B cell (primary cell): ENCODE measurements at regions not wholly inside any gene's neighbourhood (a gene's known extent, or its start where the extent isn't known, plus 50 kb on each side); places are given as distances from the start of the nearest gene placed in this dataset.

Experiments used
- ATAC-seq: fragments of 200-7000 bp; cut with Tn5 transposase; one replicate; pipeline ENCODE4 v1.10.0; 2021; ENCODE audit warnings: low read depth, mild to moderate bottlenecking, moderate number of reproducible peaks, moderate library complexity
- CTCF ChIA-PET: fragments of 350-600 bp; sonication (Branson Sonifier 250); formaldehyde crosslinking; loops from one replicate; lab custom pipeline; 2021; ENCODE audit warnings: antibody characterized with exemption, inconsistent platforms; lab: Charles Lee
- POLR2A ChIA-PET: fragments of 350-600 bp; sonication (Branson Sonifier 250); formaldehyde crosslinking; loops from one replicate; lab custom pipeline; 2021; ENCODE audit warnings: antibody characterized with exemption; lab: Charles Lee
- DNase-seq: peaks from one replicate; pipeline ENCODE4 v3.0.0; 2013
- H2AFZ ChIP-seq: 2 replicates; pipeline ENCODE4 v1.6.1; 2012; ENCODE audit warnings: mild to moderate bottlenecking, low read depth, low read length; ENCODE audit not compliant: insufficient read depth, poor library complexity, severe bottlenecking
- H3K27ac ChIP-seq, 2 donors: 1 replicate in 1 of 2; 2 replicates in 1 of 2; pipeline ENCODE4 v1.5.1; 2012 to 2013; ENCODE audit warnings: low read length in 2 of 2, mild to moderate bottlenecking in 2 of 2, moderate library complexity in 1 of 2
- H3K27me3 ChIP-seq, 4 experiments: fragments of 200-600 bp in 1 of 4; sonication (generic) in 1 of 4; replicated peaks in 1 of 4; 1 replicate in 2 of 4; 2 replicates in 2 of 4; pipeline versions ENCODE4 v1.6.1 to v1.7.0; 2013 to 2016; ENCODE audit warnings: low read length in 3 of 4, mild to moderate bottlenecking in 2 of 4, mixed read lengths in 1 of 4, moderate library complexity in 1 of 4; ENCODE audit not compliant: insufficient read depth in 4 of 4, control insufficient read depth in 3 of 4; ENCODE audit errors: control extremely low read depth in 1 of 4
- H3K36me3 ChIP-seq, 2 experiments: replicated peaks in 1 of 2; 1 replicate in 1 of 2; 2 replicates in 1 of 2; pipeline versions ENCODE4 v1.6.1 to v1.7.1; 2013; ENCODE audit warnings: low read length in 1 of 2; ENCODE audit not compliant: insufficient read depth in 2 of 2, control insufficient read depth in 1 of 2; ENCODE audit errors: control extremely low read depth in 1 of 2, extremely low read depth in 1 of 2
- H3K4me1 ChIP-seq, 2 donors: fragments of 200-600 bp in 1 of 2; sonication (generic) in 1 of 2; 1 replicate in 1 of 2; 2 replicates in 1 of 2; pipeline versions ENCODE4 v1.5.1 to v1.6.1; 2013 to 2017; ENCODE audit warnings: low read length in 2 of 2; ENCODE audit not compliant: control insufficient read depth in 2 of 2, insufficient read depth in 2 of 2
- H3K4me2 ChIP-seq: replicated peaks from 2 replicates; pipeline ENCODE3; 2012; ENCODE audit warnings: mild to moderate bottlenecking, low read depth, low read length; ENCODE audit not compliant: poor library complexity, severe bottlenecking
- H3K4me3 ChIP-seq, 5 experiments: fragments of 200-600 bp in 1 of 5; sonication (generic) in 1 of 5; 1 replicate in 3 of 5; 2 replicates in 2 of 5; pipeline versions ENCODE4 v1.5.1 to v1.7.0; 2011 to 2016; ENCODE audit warnings: low read length in 4 of 5, mild to moderate bottlenecking in 4 of 5, low read depth in 2 of 5, control low read depth in 1 of 5, moderate library complexity in 1 of 5; ENCODE audit not compliant: insufficient read depth in 1 of 5; ENCODE audit errors: control extremely low read depth in 1 of 5, extremely low read depth in 1 of 5
- H3K79me2 ChIP-seq: fragments of 200-600 bp; sonication (generic); one replicate; pipeline ENCODE4 v1.6.0; 2016; ENCODE audit warnings: low read length; ENCODE audit not compliant: control insufficient read depth, insufficient read depth
- H3K9ac ChIP-seq: fragments of 200-600 bp; sonication (generic); 2 replicates; pipeline ENCODE4 v1.6.1; 2017; ENCODE audit warnings: mild to moderate bottlenecking, low read length, moderate library complexity
- H3K9me3 ChIP-seq, 3 donors: one replicate each; pipeline versions ENCODE4 v1.6.1 to v1.7.1; 2013; ENCODE audit warnings: low read length in 2 of 3; ENCODE audit not compliant: control insufficient read depth in 2 of 3, insufficient read depth in 1 of 3; ENCODE audit errors: control extremely low read depth in 1 of 3
- H4K20me1 ChIP-seq: 2 replicates; pipeline ENCODE4 v1.6.0; 2012; ENCODE audit warnings: mild to moderate bottlenecking, low read length; ENCODE audit not compliant: insufficient read depth, control insufficient read depth, poor library complexity, severe bottlenecking
- H3K27ac Mint-ChIP-seq: one replicate; pipeline ENCODE4 v1.8.0; 2021; ENCODE audit warnings: mixed read lengths
- H3K27me3 Mint-ChIP-seq: one replicate; pipeline ENCODE4 v1.8.0; 2021; ENCODE audit warnings: mixed read lengths
- H3K4me1 Mint-ChIP-seq: one replicate; pipeline ENCODE4 v1.8.0; 2021; ENCODE audit warnings: mixed read lengths
- H3K4me3 Mint-ChIP-seq: one replicate; pipeline ENCODE4 v1.8.0; 2021; ENCODE audit warnings: mixed read lengths
- H3K9me3 Mint-ChIP-seq: one replicate; pipeline ENCODE4 v1.8.0; 2022; ENCODE audit warnings: mixed read lengths; ENCODE audit not compliant: insufficient read depth
- CTCF ChIP-seq: fragments of 200-600 bp; IDR thresholded peaks from one replicate; pipeline ENCODE4 v1.8.0; 2022; ENCODE audit warnings: antibody characterized with exemption, mild to moderate bottlenecking
- EZH2 ChIP-seq: IDR thresholded peaks from 2 replicates; pipeline ENCODE4 v1.6.1; 2012; ENCODE audit warnings: borderline replicate concordance, low read depth, mild to moderate bottlenecking, moderate library complexity, low read length; ENCODE audit not compliant: insufficient read depth, poor library complexity, severe bottlenecking
- WGBS: methylation state at CpG from one replicate; pipeline ENCODE4 v1.1.5; 2013; ENCODE audit warnings: missing lambda C conversion rate; ENCODE audit not compliant: insufficient coverage; 5-methylcytosine and 5-hydroxymethylcytosine counted together
- intact Hi-C: fragments of 100-400 bp; cut with micrococcal nuclease; formaldehyde crosslinking; loops from one replicate; pipeline ENCODE4 v1.10.0; 2022

- Histone ChIP-seq H3K9me3 (no peaks in the 10 kb centered on the region), H4K20me1 (no peaks in the 10 kb centered on the region), H3K79me2 (no peaks in the 10 kb centered on the region), H3K4me3 (no peak overlapping the region), H3K36me3 (no peaks in the 10 kb centered on the region), H3K9ac (no peak overlapping the region), H3K27me3 (peaks cover 0 to 11% (median 0%) of the 10 kb centered on the region in 4 experiments), H2AFZ (no peak overlapping the region), H3K4me2 (no peak overlapping the region), H3K27ac (no peak overlapping the region), H3K4me1 (no peaks in the 10 kb centered on the region)
- WGBS = 39% methylated on average over 2 of the region's 4 CpGs
- Mint-ChIP-seq H3K4me3 (no peak overlapping the region), H3K4me1 (no peaks in the 10 kb centered on the region), H3K9me3 (no peaks in the 10 kb centered on the region), H3K27ac (no peak overlapping the region), H3K27me3 (peaks cover 16% of the 10 kb centered on the region)
- ChIA-PET CTCF (no interaction called here), POLR2A (no interaction called here)
- no peak for ATAC-seq
- no peak for DNase-seq
- no peak for TF ChIP-seq CTCF
- TF ChIP-seq EZH2 = no peak
- intact Hi-C loops = no loop called here
Observed at GRCh38 chr11:119880143-119880542, 151.1 kb upstream of the NECTIN1 start.

GRCh38 chr11:119878990-119879389 lies 150.0 kb upstream of the NECTIN1 start:
- Histone ChIP-seq H3K27ac (no peak overlapping the region), H3K27me3 (peaks cover 0 to 5% (median 1%) of the 10 kb centered on the region in 4 experiments), H3K4me1 (no peaks in the 10 kb centered on the region), H3K36me3 (no peaks in the 10 kb centered on the region), H2AFZ (no peak overlapping the region), H3K9me3 (no peaks in the 10 kb centered on the region), H3K9ac (no peak overlapping the region), H3K79me2 (no peaks in the 10 kb centered on the region), H3K4me3 (no peak overlapping the region), H4K20me1 (no peaks in the 10 kb centered on the region), H3K4me2 (no peak overlapping the region)
- intact Hi-C loops = no loop called here
- Mint-ChIP-seq H3K4me3 (no peak overlapping the region), H3K9me3 (no peaks in the 10 kb centered on the region), H3K27ac (no peak overlapping the region), H3K4me1 (no peaks in the 10 kb centered on the region), H3K27me3 (peaks cover 8% of the 10 kb centered on the region)
- TF ChIP-seq CTCF = no peak
- no peak for TF ChIP-seq EZH2
- DNase-seq = no peak
- ChIA-PET CTCF (no interaction called here), POLR2A (no interaction called here)
- no peak for ATAC-seq
- WGBS = 84% methylated on average over 5 of the region's 6 CpGs
